GM12878 (cell line): ENCODE measurements at regions not wholly inside any gene's neighbourhood (a gene's known extent, or its start where the extent isn't known, plus 50 kb on each side); places are given as distances from the start of the nearest gene placed in this dataset.

Source experiments
- ATAC-seq: fragments of 200-7000 bp; cut with Tn5 transposase; 3 replicates; pipeline ENCODE4 v1.9.1; 2020; ENCODE audit warnings: mild to moderate bottlenecking, moderate library complexity
- BruUV-seq: library from RNA; stranded (reverse); fragments of 400-500 nt; replicated peaks from 2 replicates; lab custom pipeline; 2021; lab: Mats Ljungman, UMichigan
- CTCF ChIA-PET: fragments of 300-600 bp; sonication (Branson Sonifier 250); formaldehyde crosslinking; extraction: SDS; loops from one replicate; lab custom pipeline; 2021; ENCODE audit warnings: inconsistent platforms; lab: Yijun Ruan, JAX
- POLR2A ChIA-PET: fragments of 350-600 bp; formaldehyde crosslinking; extraction: SDS; loops from one replicate; lab custom pipeline; 2021; ENCODE audit warnings: inconsistent platforms; lab: Charles Lee
- RAD21 ChIA-PET: fragments of 300-600 bp; sonication (Branson Sonifier 250); formaldehyde crosslinking; loops from one replicate; lab custom pipeline; 2023; ENCODE audit warnings: antibody characterized with exemption; ENCODE audit not compliant: unreplicated experiment; lab: Charles Lee
- SMC1A ChIA-PET: fragments of 300-600 bp; sonication (Branson Sonifier 250); formaldehyde crosslinking; loops from one replicate; lab custom pipeline; 2023; ENCODE audit not compliant: unreplicated experiment, uncharacterized antibody; lab: Charles Lee
- DNase-seq: peaks from one replicate; pipeline ENCODE4 v3.0.0-alpha.2; 2011; ENCODE audit warnings: low read depth, low spot score
- FAIRE-seq: peaks from 3 replicates; lab custom pipeline; 2011; peaks lifted over from hg19 to GRCh38; lab: Jason Lieb, UNC
- H2AFZ ChIP-seq: 2 replicates; pipeline ENCODE4 v1.6.0; 2011; ENCODE audit warnings: low read depth, low read length, control low read depth; ENCODE audit not compliant: control insufficient read depth
- H3K27ac ChIP-seq: 2 replicates; pipeline ENCODE4 v1.5.1; 2011; ENCODE audit warnings: control low read depth; ENCODE audit not compliant: control insufficient read depth, insufficient read depth
- H3K27me3 ChIP-seq, 2 experiments: replicated peaks in 1 of 2; 2 replicates each; pipeline versions ENCODE4 v1.6.0 to v1.6.1; 2011; ENCODE audit warnings: low read length in 1 of 2; ENCODE audit not compliant: control insufficient read depth in 2 of 2, insufficient read depth in 2 of 2
- H3K36me3 ChIP-seq, 2 experiments: 2 replicates each; pipeline ENCODE4 v1.5.1; 2011; ENCODE audit warnings: low read length in 1 of 2; ENCODE audit not compliant: control insufficient read depth in 2 of 2, insufficient read depth in 2 of 2
- H3K4me1 ChIP-seq: 2 replicates; pipeline ENCODE4 v1.6.1; 2011; ENCODE audit warnings: mild to moderate bottlenecking, low read length, moderate library complexity, mixed read lengths; ENCODE audit not compliant: control insufficient read depth, insufficient read depth
- H3K4me2 ChIP-seq: 2 replicates; pipeline ENCODE4 v1.6.0; 2011; ENCODE audit warnings: control low read depth; ENCODE audit not compliant: control insufficient read depth, insufficient read depth
- H3K4me3 ChIP-seq: fragments of 200-600 bp; sonication (generic); 2 replicates; pipeline ENCODE4 v1.5.1; 2016
- H3K79me2 ChIP-seq: 2 replicates; pipeline ENCODE4 v1.6.0; 2011; ENCODE audit warnings: low read length; ENCODE audit not compliant: control insufficient read depth, insufficient read depth
- H3K9ac ChIP-seq: 2 replicates; pipeline ENCODE4 v1.8.0; 2011; ENCODE audit warnings: low read length, control low read depth, mixed read lengths; ENCODE audit not compliant: control insufficient read depth, insufficient read depth
- H3K9me3 ChIP-seq: replicated peaks from 3 replicates; pipeline ENCODE4 v1.5.1; 2011; ENCODE audit warnings: mild to moderate bottlenecking, low read length; ENCODE audit not compliant: control insufficient read depth, insufficient read depth
- H4K20me1 ChIP-seq: 2 replicates; pipeline ENCODE4 v1.6.0; 2011; ENCODE audit not compliant: control insufficient read depth, insufficient read depth
- BCL3 ChIP-seq: IDR thresholded peaks from 2 replicates; pipeline ENCODE4 v1.6.1; 2011; ENCODE audit warnings: borderline replicate concordance, low read depth, mild to moderate bottlenecking, moderate library complexity, low read length; ENCODE audit not compliant: insufficient read depth, poor library complexity, severe bottlenecking
- E2F4 ChIP-seq: IDR thresholded peaks from 2 replicates; pipeline ENCODE4 v1.6.1; 2012; ENCODE audit warnings: low read depth, low read length, improper control_type of control experiment
- KLF5 ChIP-seq: fragments of 450-650 bp; IDR thresholded peaks from 2 replicates; pipeline ENCODE4 v1.6.1; 2014; ENCODE audit warnings: mild to moderate bottlenecking; ENCODE audit not compliant: partially characterized antibody
- NFXL1 ChIP-seq: fragments of 450-650 bp; IDR thresholded peaks from 2 replicates; pipeline ENCODE4 v1.6.1; 2017; ENCODE audit warnings: antibody characterized with exemption, mild to moderate bottlenecking, borderline replicate concordance
- PBX3 ChIP-seq: IDR thresholded peaks from 2 replicates; pipeline ENCODE4 v1.6.1; 2011; ENCODE audit warnings: mild to moderate bottlenecking, low read depth, low read length, moderate library complexity; ENCODE audit not compliant: insufficient replicate concordance
- REST ChIP-seq: IDR thresholded peaks from 2 replicates; pipeline ENCODE4 v1.6.1; 2012; ENCODE audit warnings: mild to moderate bottlenecking, low read depth, low read length
- SIX5 ChIP-seq: IDR thresholded peaks from 2 replicates; pipeline ENCODE4 v1.6.1; 2011; ENCODE audit warnings: mild to moderate bottlenecking, low read depth, low read length, moderate library complexity; ENCODE audit not compliant: severe bottlenecking
- WGBS: methylation state at CpG from one replicate; pipeline ENCODE4 v1.1.6; 2016; ENCODE audit warnings: low lambda C conversion rate; ENCODE audit not compliant: insufficient replicate concordance, insufficient coverage; ENCODE audit errors: missing lambda C conversion rate; 5-methylcytosine and 5-hydroxymethylcytosine counted together
- in situ Hi-C: fragments of 300-500 bp; cut with MboI; formaldehyde crosslinking; loops from 9 replicates; pipeline ENCODE4 v1.14.3; 2018; ENCODE audit warnings: mixed read lengths
- intact Hi-C: fragments of 100-400 bp; cut with micrococcal nuclease; formaldehyde crosslinking; loops from one replicate; pipeline ENCODE4 v1.14.2; 2022; ENCODE audit not compliant: unreplicated experiment

GRCh38 chr14:97499790-97500481 is 702.8 kb downstream of the VRK1 start:
- WGBS = 31% methylated on average over 6 of the region's 6 CpGs
- no peak for ATAC-seq
- H3K27me3 ChIP-seq = no peaks in the 10 kb centered on the region
- ChIA-PET RAD21 (no interaction called here), CTCF (interaction anchor here (0.6 kb wide), 1 partner anchor 120 kb away, joined by 3 read pairs; no protein-coding TSS in a partner anchor), SMC1A (no interaction called here), POLR2A (no interaction called here)
- no peak overlapping the region for H3K9ac ChIP-seq
- BruUV-seq = no TSS peak
- H4K20me1 ChIP-seq = no peaks in the 10 kb centered on the region
- intact Hi-C loops (no loop called here), in situ Hi-C loops (no loop called here)
- TF ChIP-seq E2F4 (no peak), KLF5 (no peak), PBX3 (no peak), SIX5 (no peak), REST (no peak), BCL3 (peak; percentile 37), NFXL1 (no peak)
- no peaks in the 10 kb centered on the region for H3K36me3 ChIP-seq
- no peak overlapping the region for H3K4me2 ChIP-seq
- no peak overlapping the region for H3K4me3 ChIP-seq
- H3K27ac ChIP-seq = no peak overlapping the region
- H3K4me1 ChIP-seq = no peaks in the 10 kb centered on the region
- H3K9me3 ChIP-seq = no peaks in the 10 kb centered on the region; the same call in 2 of the 3 replicates
- H2AFZ ChIP-seq = no peak overlapping the region
- no peaks in the 10 kb centered on the region for H3K79me2 ChIP-seq
- DNase-seq = no peak
- FAIRE-seq = peak; percentile 52
